H9 (cell line): ENCODE measurements at regions not wholly inside any gene's neighbourhood (a gene's known extent, or its start where the extent isn't known, plus 50 kb on each side); places are given as distances from the start of the nearest gene placed in this dataset.

Source experiments
- DNase-seq: peaks from one replicate; pipeline ENCODE4 v3.0.0-alpha.2; 2017
- H2AFZ ChIP-seq: one replicate; pipeline ENCODE4 v1.6.1; 2013; ENCODE audit warnings: mild to moderate bottlenecking, low read length, control low read depth, moderate library complexity
- H2AK5ac ChIP-seq: 2 replicates; pipeline ENCODE4 v1.6.1; 2013; ENCODE audit warnings: low read length, control low read depth, mixed read lengths; ENCODE audit not compliant: insufficient read length
- H2BK120ac ChIP-seq: one replicate; pipeline ENCODE4 v1.6.1; 2013; ENCODE audit warnings: low read depth, mild to moderate bottlenecking, low read length, control low read depth, inconsistent platforms; ENCODE audit not compliant: poor library complexity, severe bottlenecking
- H2BK12ac ChIP-seq: 2 replicates; pipeline ENCODE4 v1.6.1; 2013; ENCODE audit warnings: low read length, control low read depth, mixed read lengths, low read depth; ENCODE audit not compliant: insufficient read length
- H2BK15ac ChIP-seq: 2 replicates; pipeline ENCODE4 v1.6.1; 2013; ENCODE audit warnings: low read depth, low read length, control low read depth
- H2BK20ac ChIP-seq: one replicate; pipeline ENCODE4 v1.6.1; 2013; ENCODE audit warnings: low read depth, mild to moderate bottlenecking, low read length, control low read depth, inconsistent platforms; ENCODE audit not compliant: poor library complexity, severe bottlenecking
- H2BK5ac ChIP-seq: 2 replicates; pipeline ENCODE4 v1.6.1; 2013; ENCODE audit warnings: low read length, control low read depth, mixed read lengths; ENCODE audit not compliant: insufficient read length
- H3K14ac ChIP-seq: 2 replicates; pipeline ENCODE4 v1.6.1; 2013; ENCODE audit warnings: low read length, control low read depth; ENCODE audit not compliant: insufficient read depth
- H3K18ac ChIP-seq: 2 replicates; pipeline ENCODE4 v1.6.1; 2013; ENCODE audit warnings: low read depth, mild to moderate bottlenecking, mixed read lengths, low read length, control low read depth; ENCODE audit not compliant: insufficient read length
- H3K23ac ChIP-seq: 2 replicates; pipeline ENCODE4 v1.6.1; 2013; ENCODE audit warnings: low read length, control low read depth, mixed read lengths, low read depth; ENCODE audit not compliant: insufficient read length
- H3K23me2 ChIP-seq: 2 replicates; pipeline ENCODE4 v1.6.1; 2013; ENCODE audit warnings: low read depth, mild to moderate bottlenecking, mixed read lengths, low read length, control low read depth; ENCODE audit not compliant: insufficient read length, poor library complexity, severe bottlenecking
- H3K27ac ChIP-seq: 2 replicates; pipeline ENCODE4 v1.5.1; 2013; ENCODE audit warnings: low read length, control low read depth, mixed read lengths, low read depth; ENCODE audit not compliant: insufficient read length
- H3K27me3 ChIP-seq: 2 replicates; pipeline ENCODE4 v1.6.1; 2013; ENCODE audit warnings: low read length, control low read depth, inconsistent platforms; ENCODE audit not compliant: insufficient read depth
- H3K4ac ChIP-seq: 2 replicates; pipeline ENCODE4 v1.6.1; 2013; ENCODE audit warnings: low read depth, mild to moderate bottlenecking, control low read depth, inconsistent platforms, low read length, moderate library complexity
- H3K4me1 ChIP-seq: 2 replicates; pipeline ENCODE4 v1.6.1; 2013; ENCODE audit warnings: low read length, control low read depth, inconsistent platforms; ENCODE audit not compliant: insufficient read depth
- H3K4me2 ChIP-seq: 2 replicates; pipeline ENCODE4 v1.6.1; 2013; ENCODE audit warnings: low read length, control low read depth, mixed read lengths; ENCODE audit not compliant: insufficient read length, insufficient read depth
- H3K56ac ChIP-seq: 2 replicates; pipeline ENCODE4 v1.6.1; 2013; ENCODE audit warnings: low read depth, mild to moderate bottlenecking, mixed read lengths, low read length, control low read depth; ENCODE audit not compliant: insufficient read length
- H3K79me1 ChIP-seq: 2 replicates; pipeline ENCODE4 v1.6.1; 2013; ENCODE audit warnings: low read depth, mild to moderate bottlenecking, moderate library complexity, low read length, control low read depth, inconsistent platforms; ENCODE audit not compliant: insufficient read depth, poor library complexity, severe bottlenecking
- H3K79me2 ChIP-seq: 2 replicates; pipeline ENCODE4 v1.6.1; 2013; ENCODE audit warnings: low read length, control low read depth, inconsistent platforms; ENCODE audit not compliant: insufficient read depth
- H3K9ac ChIP-seq: 2 replicates; pipeline ENCODE4 v1.6.1; 2013; ENCODE audit warnings: low read length, control low read depth, mixed read lengths; ENCODE audit not compliant: insufficient read length; ENCODE audit errors: extremely low read depth
- H3K9me3 ChIP-seq: one replicate; pipeline ENCODE4 v1.6.1; 2013; ENCODE audit warnings: low read depth, low read length, inconsistent platforms; ENCODE audit not compliant: control insufficient read depth
- H3T11ph ChIP-seq: one replicate; pipeline ENCODE4 v1.6.1; 2013; ENCODE audit warnings: mild to moderate bottlenecking, low read length, control low read depth, inconsistent platforms
- H4K20me1 ChIP-seq: one replicate; pipeline ENCODE4 v1.6.1; 2013; ENCODE audit not compliant: control insufficient read depth, insufficient read length, insufficient read depth
- H4K5ac ChIP-seq: 2 replicates; pipeline ENCODE4 v1.6.1; 2013; ENCODE audit warnings: low read depth, mild to moderate bottlenecking, mixed read lengths, low read length, control low read depth; ENCODE audit not compliant: insufficient read length
- H4K8ac ChIP-seq: replicated peaks from 2 replicates; pipeline ENCODE4 v1.6.1; 2013; ENCODE audit warnings: low read length, control low read depth, mixed read lengths, low read depth; ENCODE audit not compliant: insufficient read length
- H4K91ac ChIP-seq: 2 replicates; pipeline ENCODE4 v1.6.1; 2013; ENCODE audit warnings: low read depth, mild to moderate bottlenecking, moderate library complexity, mixed read lengths, low read length, control low read depth; ENCODE audit not compliant: insufficient read length
- H3K27ac Mint-ChIP-seq, 3 experiments: 2 replicates in 2 of 3; 3 replicates in 1 of 3; pipeline ENCODE4 v1.8.0; 2020 to 2021; ENCODE audit warnings: mixed read lengths in 3 of 3, mild to moderate bottlenecking in 1 of 3, moderate library complexity in 1 of 3
- H3K27me3 Mint-ChIP-seq: 2 replicates; pipeline ENCODE4 v1.8.0; 2021; ENCODE audit warnings: low read depth, mild to moderate bottlenecking, moderate library complexity, mixed read lengths
- H3K36me3 Mint-ChIP-seq, 3 experiments: 2 replicates in 2 of 3; 3 replicates in 1 of 3; pipeline ENCODE4 v1.8.0; 2020 to 2021; ENCODE audit warnings: low read depth in 3 of 3, mixed read lengths in 3 of 3; ENCODE audit not compliant: insufficient read depth in 1 of 3
- H3K4me1 Mint-ChIP-seq, 2 experiments: 2 replicates each; pipeline ENCODE4 v1.8.0; 2020; ENCODE audit warnings: mixed read lengths in 2 of 2
- H3K4me3 Mint-ChIP-seq, 2 experiments: 2 replicates in 1 of 2; 3 replicates in 1 of 2; pipeline ENCODE4 v1.8.0; 2020 to 2021; ENCODE audit warnings: mild to moderate bottlenecking in 2 of 2, mixed read lengths in 2 of 2, moderate library complexity in 1 of 2
- H3K9me3 Mint-ChIP-seq, 2 experiments: 2 replicates in 1 of 2; 3 replicates in 1 of 2; pipeline ENCODE4 v1.8.0; 2020; ENCODE audit warnings: mild to moderate bottlenecking in 2 of 2, mixed read lengths in 2 of 2, moderate library complexity in 1 of 2
- CTCF ChIP-seq: fragments of 200-600 bp; sonication (generic); conservative IDR thresholded peaks from 3 replicates; pipeline ENCODE4 v1.8.0; 2021; ENCODE audit warnings: antibody characterized with exemption, mild to moderate bottlenecking
- WGBS: extraction: QIAGEN DNeasy Blood & Tissue Kit; methylation state at CpG from one replicate; pipeline ENCODE4 v1.1.7; 2013; ENCODE audit warnings: missing lambda C conversion rate, low lambda C conversion rate, mixed read lengths; ENCODE audit not compliant: insufficient read length; ENCODE audit errors: extremely low coverage; 5-methylcytosine and 5-hydroxymethylcytosine counted together

- H2AK5ac ChIP-seq, result no peak overlapping the region
- H3K27ac ChIP-seq, result no peak overlapping the region
- no peak overlapping the region for H3K56ac ChIP-seq
- no peaks in the 10 kb centered on the region for H3K23me2 ChIP-seq
- H2BK120ac ChIP-seq, result no peak overlapping the region
- no peak overlapping the region for H3K9ac ChIP-seq
- H3K79me1 ChIP-seq, result no peaks in the 10 kb centered on the region
- no peaks in the 10 kb centered on the region for H3K79me2 ChIP-seq
- Mint-ChIP-seq H3K27ac (peak overlapping the region in 1 of 3 experiments; percentile 25; a peak in 1 of 7 replicates), H3K36me3 (no peaks in the 10 kb centered on the region), H3K4me3 (no peak overlapping the region), H3K9me3 (no peaks in the 10 kb centered on the region), H3K27me3 (no peaks in the 10 kb centered on the region), H3K4me1 (peaks cover 21 to 33% of the 10 kb centered on the region in 2 experiments)
- H3K4me1 ChIP-seq, result no peaks in the 10 kb centered on the region
- no peak overlapping the region for H2BK12ac ChIP-seq
- H3K9me3 ChIP-seq, result no peaks in the 10 kb centered on the region
- no peak overlapping the region for H2BK15ac ChIP-seq
- no peak overlapping the region for H4K5ac ChIP-seq
- H2AFZ ChIP-seq, result no peak overlapping the region
- no peak overlapping the region for H4K91ac ChIP-seq
- no CpG with 5 or more reads among the region's 7 CpGs for WGBS
- no peak overlapping the region for H2BK5ac ChIP-seq
- H3K4me2 ChIP-seq, result no peak overlapping the region
- no peak overlapping the region for H3T11ph ChIP-seq
- H3K4ac ChIP-seq, result no peak overlapping the region
- no peak for DNase-seq
- no peaks in the 10 kb centered on the region for H3K27me3 ChIP-seq
- H4K20me1 ChIP-seq, result no peaks in the 10 kb centered on the region
- no peak overlapping the region for H3K18ac ChIP-seq
- no peak overlapping the region for H2BK20ac ChIP-seq
- H4K8ac ChIP-seq, result no peak overlapping the region
- no peak overlapping the region for H3K14ac ChIP-seq
- TF ChIP-seq CTCF, result no peak
- no peak overlapping the region for H3K23ac ChIP-seq
Measured at GRCh38 chr12:92503971-92504593, 198.7 kb upstream of the PLEKHG7 start.
